H9 (cell line): ENCODE measurements at regions not wholly inside any gene's neighbourhood (a gene's known extent, or its start where the extent isn't known, plus 50 kb on each side); places are given as distances from the start of the nearest gene placed in this dataset.
A peak's percentile ranks its signal among the peaks of the same experiment; 100 is the strongest.
"Not testable (repeated sequence)": the region's sequence is repeated elsewhere in the genome, so short reads cannot be mapped to it uniquely, and the experiment has no call there.

Experiments used
- DNase-seq: peaks from one replicate; pipeline ENCODE4 v3.0.0-alpha.2; 2017
- H2AFZ ChIP-seq: one replicate; pipeline ENCODE4 v1.6.1; 2013; ENCODE audit warnings: mild to moderate bottlenecking, low read length, control low read depth, moderate library complexity
- H2AK5ac ChIP-seq: 2 replicates; pipeline ENCODE4 v1.6.1; 2013; ENCODE audit warnings: low read length, control low read depth, mixed read lengths; ENCODE audit not compliant: insufficient read length
- H2BK120ac ChIP-seq: one replicate; pipeline ENCODE4 v1.6.1; 2013; ENCODE audit warnings: low read depth, mild to moderate bottlenecking, low read length, control low read depth, inconsistent platforms; ENCODE audit not compliant: poor library complexity, severe bottlenecking
- H2BK12ac ChIP-seq: 2 replicates; pipeline ENCODE4 v1.6.1; 2013; ENCODE audit warnings: low read length, control low read depth, mixed read lengths, low read depth; ENCODE audit not compliant: insufficient read length
- H2BK15ac ChIP-seq: 2 replicates; pipeline ENCODE4 v1.6.1; 2013; ENCODE audit warnings: low read depth, low read length, control low read depth
- H2BK20ac ChIP-seq: one replicate; pipeline ENCODE4 v1.6.1; 2013; ENCODE audit warnings: low read depth, mild to moderate bottlenecking, low read length, control low read depth, inconsistent platforms; ENCODE audit not compliant: poor library complexity, severe bottlenecking
- H2BK5ac ChIP-seq: 2 replicates; pipeline ENCODE4 v1.6.1; 2013; ENCODE audit warnings: low read length, control low read depth, mixed read lengths; ENCODE audit not compliant: insufficient read length
- H3K14ac ChIP-seq: 2 replicates; pipeline ENCODE4 v1.6.1; 2013; ENCODE audit warnings: low read length, control low read depth; ENCODE audit not compliant: insufficient read depth
- H3K18ac ChIP-seq: 2 replicates; pipeline ENCODE4 v1.6.1; 2013; ENCODE audit warnings: low read depth, mild to moderate bottlenecking, mixed read lengths, low read length, control low read depth; ENCODE audit not compliant: insufficient read length
- H3K23ac ChIP-seq: 2 replicates; pipeline ENCODE4 v1.6.1; 2013; ENCODE audit warnings: low read length, control low read depth, mixed read lengths, low read depth; ENCODE audit not compliant: insufficient read length
- H3K23me2 ChIP-seq: 2 replicates; pipeline ENCODE4 v1.6.1; 2013; ENCODE audit warnings: low read depth, mild to moderate bottlenecking, mixed read lengths, low read length, control low read depth; ENCODE audit not compliant: insufficient read length, poor library complexity, severe bottlenecking
- H3K27ac ChIP-seq: 2 replicates; pipeline ENCODE4 v1.5.1; 2013; ENCODE audit warnings: low read length, control low read depth, mixed read lengths, low read depth; ENCODE audit not compliant: insufficient read length
- H3K27me3 ChIP-seq: 2 replicates; pipeline ENCODE4 v1.6.1; 2013; ENCODE audit warnings: low read length, control low read depth, inconsistent platforms; ENCODE audit not compliant: insufficient read depth
- H3K4ac ChIP-seq: 2 replicates; pipeline ENCODE4 v1.6.1; 2013; ENCODE audit warnings: low read depth, mild to moderate bottlenecking, control low read depth, inconsistent platforms, low read length, moderate library complexity
- H3K4me1 ChIP-seq: 2 replicates; pipeline ENCODE4 v1.6.1; 2013; ENCODE audit warnings: low read length, control low read depth, inconsistent platforms; ENCODE audit not compliant: insufficient read depth
- H3K4me2 ChIP-seq: 2 replicates; pipeline ENCODE4 v1.6.1; 2013; ENCODE audit warnings: low read length, control low read depth, mixed read lengths; ENCODE audit not compliant: insufficient read length, insufficient read depth
- H3K56ac ChIP-seq: 2 replicates; pipeline ENCODE4 v1.6.1; 2013; ENCODE audit warnings: low read depth, mild to moderate bottlenecking, mixed read lengths, low read length, control low read depth; ENCODE audit not compliant: insufficient read length
- H3K79me1 ChIP-seq: 2 replicates; pipeline ENCODE4 v1.6.1; 2013; ENCODE audit warnings: low read depth, mild to moderate bottlenecking, moderate library complexity, low read length, control low read depth, inconsistent platforms; ENCODE audit not compliant: insufficient read depth, poor library complexity, severe bottlenecking
- H3K79me2 ChIP-seq: 2 replicates; pipeline ENCODE4 v1.6.1; 2013; ENCODE audit warnings: low read length, control low read depth, inconsistent platforms; ENCODE audit not compliant: insufficient read depth
- H3K9ac ChIP-seq: 2 replicates; pipeline ENCODE4 v1.6.1; 2013; ENCODE audit warnings: low read length, control low read depth, mixed read lengths; ENCODE audit not compliant: insufficient read length; ENCODE audit errors: extremely low read depth
- H3K9me3 ChIP-seq: one replicate; pipeline ENCODE4 v1.6.1; 2013; ENCODE audit warnings: low read depth, low read length, inconsistent platforms; ENCODE audit not compliant: control insufficient read depth
- H3T11ph ChIP-seq: one replicate; pipeline ENCODE4 v1.6.1; 2013; ENCODE audit warnings: mild to moderate bottlenecking, low read length, control low read depth, inconsistent platforms
- H4K20me1 ChIP-seq: one replicate; pipeline ENCODE4 v1.6.1; 2013; ENCODE audit not compliant: control insufficient read depth, insufficient read length, insufficient read depth
- H4K5ac ChIP-seq: 2 replicates; pipeline ENCODE4 v1.6.1; 2013; ENCODE audit warnings: low read depth, mild to moderate bottlenecking, mixed read lengths, low read length, control low read depth; ENCODE audit not compliant: insufficient read length
- H4K8ac ChIP-seq: replicated peaks from 2 replicates; pipeline ENCODE4 v1.6.1; 2013; ENCODE audit warnings: low read length, control low read depth, mixed read lengths, low read depth; ENCODE audit not compliant: insufficient read length
- H4K91ac ChIP-seq: 2 replicates; pipeline ENCODE4 v1.6.1; 2013; ENCODE audit warnings: low read depth, mild to moderate bottlenecking, moderate library complexity, mixed read lengths, low read length, control low read depth; ENCODE audit not compliant: insufficient read length
- H3K27ac Mint-ChIP-seq, 3 experiments: 2 replicates in 2 of 3; 3 replicates in 1 of 3; pipeline ENCODE4 v1.8.0; 2020 to 2021; ENCODE audit warnings: mixed read lengths in 3 of 3, mild to moderate bottlenecking in 1 of 3, moderate library complexity in 1 of 3
- H3K27me3 Mint-ChIP-seq: 2 replicates; pipeline ENCODE4 v1.8.0; 2021; ENCODE audit warnings: low read depth, mild to moderate bottlenecking, moderate library complexity, mixed read lengths
- H3K36me3 Mint-ChIP-seq, 3 experiments: 2 replicates in 2 of 3; 3 replicates in 1 of 3; pipeline ENCODE4 v1.8.0; 2020 to 2021; ENCODE audit warnings: low read depth in 3 of 3, mixed read lengths in 3 of 3; ENCODE audit not compliant: insufficient read depth in 1 of 3
- H3K4me1 Mint-ChIP-seq, 2 experiments: 2 replicates each; pipeline ENCODE4 v1.8.0; 2020; ENCODE audit warnings: mixed read lengths in 2 of 2
- H3K4me3 Mint-ChIP-seq, 2 experiments: 2 replicates in 1 of 2; 3 replicates in 1 of 2; pipeline ENCODE4 v1.8.0; 2020 to 2021; ENCODE audit warnings: mild to moderate bottlenecking in 2 of 2, mixed read lengths in 2 of 2, moderate library complexity in 1 of 2
- H3K9me3 Mint-ChIP-seq, 2 experiments: 2 replicates in 1 of 2; 3 replicates in 1 of 2; pipeline ENCODE4 v1.8.0; 2020; ENCODE audit warnings: mild to moderate bottlenecking in 2 of 2, mixed read lengths in 2 of 2, moderate library complexity in 1 of 2
- CTCF ChIP-seq: fragments of 200-600 bp; sonication (generic); conservative IDR thresholded peaks from 3 replicates; pipeline ENCODE4 v1.8.0; 2021; ENCODE audit warnings: antibody characterized with exemption, mild to moderate bottlenecking
- WGBS: extraction: QIAGEN DNeasy Blood & Tissue Kit; methylation state at CpG from one replicate; pipeline ENCODE4 v1.1.7; 2013; ENCODE audit warnings: missing lambda C conversion rate, low lambda C conversion rate, mixed read lengths; ENCODE audit not compliant: insufficient read length; ENCODE audit errors: extremely low coverage; 5-methylcytosine and 5-hydroxymethylcytosine counted together

DNA sequence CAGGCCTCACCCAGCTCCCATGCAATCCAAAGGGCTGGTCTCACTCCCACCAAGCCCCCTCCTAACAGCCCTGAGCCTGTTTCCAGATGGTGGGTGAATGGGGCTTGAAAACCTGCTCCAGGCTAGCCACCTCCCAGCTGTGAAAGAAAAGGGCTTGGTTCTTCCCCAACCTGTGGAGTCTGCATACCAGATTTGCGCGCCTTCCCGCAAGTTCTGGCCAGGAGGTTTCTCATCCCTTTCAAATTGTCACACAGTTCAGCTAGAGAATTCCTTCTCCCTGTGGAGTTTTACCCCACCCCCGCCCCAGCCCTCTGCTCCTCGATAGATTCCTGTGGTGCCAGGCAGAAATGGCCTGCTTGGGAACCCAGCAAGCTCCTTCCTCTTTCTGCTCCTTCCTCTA lies 734.6 kb upstream of the FAT3 start:
- Histone ChIP-seq H3K23ac (no peak overlapping the region), H2BK20ac (no peak overlapping the region), H3K27me3 (no peaks in the 10 kb centered on the region), H3K18ac (no peak overlapping the region), H3K4ac (no peak overlapping the region), H3K14ac (no peak overlapping the region), H3T11ph (no peak overlapping the region), H3K4me2 (peak overlapping the region; percentile 8), H4K91ac (no peak overlapping the region), H3K27ac (no peak overlapping the region), H3K4me1 (no peaks in the 10 kb centered on the region), H2AK5ac (no peak overlapping the region), H2BK120ac (no peak overlapping the region), H3K79me1 (no peaks in the 10 kb centered on the region), H3K9me3 (no peaks in the 10 kb centered on the region), H3K79me2 (no peaks in the 10 kb centered on the region), H4K8ac (no peak overlapping the region), H2BK12ac (no peak overlapping the region), H3K56ac (no peak overlapping the region), H2BK5ac (no peak overlapping the region), H4K5ac (no peak overlapping the region), H2AFZ (peak overlapping the region; percentile 36), H3K23me2 (no peaks in the 10 kb centered on the region), H4K20me1 (no peaks in the 10 kb centered on the region), H2BK15ac (no peak overlapping the region), H3K9ac (no peak overlapping the region)
- Mint-ChIP-seq H3K27ac (peak overlapping the region; percentile 81 to 95 (median 88); a peak in 6 of 7 replicates), H3K4me1 (peaks cover 14 to 16% of the 10 kb centered on the region in 2 experiments), H3K36me3 (peaks cover 10 to 35% (median 21%) of the 10 kb centered on the region in 3 experiments), H3K9me3 (peaks cover 24 to 41% of the 10 kb centered on the region in 2 experiments), H3K27me3 (no peaks in the 10 kb centered on the region; the same call in 1 of the 2 replicates), H3K4me3 (no peak overlapping the region)
- WGBS: no CpG with 5 or more reads among the region's 5 CpGs
- peak; percentile 49 for DNase-seq
- TF ChIP-seq CTCF: no peak

DNA sequence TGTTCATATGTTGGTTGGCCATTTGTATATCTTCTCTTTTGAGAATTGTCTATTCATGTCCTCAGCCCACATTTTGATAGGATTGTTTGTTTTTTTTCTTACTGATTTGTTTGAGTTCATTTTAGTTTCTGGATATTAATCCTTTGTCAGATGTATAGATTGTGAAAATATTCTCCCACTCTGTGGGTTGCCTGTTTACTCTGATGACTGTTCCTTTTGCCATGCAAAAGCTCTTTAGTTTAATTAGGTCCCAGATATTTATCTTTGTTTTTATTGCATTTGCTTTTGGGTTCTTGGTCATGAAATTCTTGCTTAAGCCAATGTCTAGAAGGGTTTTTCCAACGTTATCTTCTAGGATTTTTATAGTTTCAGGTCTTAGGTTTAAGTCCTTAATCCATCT lies 740.7 kb upstream of the FAT3 start:
- H2AFZ ChIP-seq, H3T11ph ChIP-seq, H3K79me2 ChIP-seq, H4K20me1 ChIP-seq, H4K8ac ChIP-seq, H2AK5ac ChIP-seq, H3K79me1 ChIP-seq, H3K4me3 Mint-ChIP-seq, H3K23ac ChIP-seq, H4K91ac ChIP-seq, H3K4me1 Mint-ChIP-seq, H3K27ac ChIP-seq, H2BK120ac ChIP-seq, H2BK20ac ChIP-seq, H3K18ac ChIP-seq, H3K4me1 ChIP-seq, H2BK15ac ChIP-seq, DNase-seq, H3K23me2 ChIP-seq, H4K5ac ChIP-seq, H3K56ac ChIP-seq, H3K27me3 Mint-ChIP-seq, H3K4ac ChIP-seq, H3K27me3 ChIP-seq, H3K27ac Mint-ChIP-seq, H2BK5ac ChIP-seq, H3K4me2 ChIP-seq, H3K14ac ChIP-seq, H3K9ac ChIP-seq, H2BK12ac ChIP-seq, H3K9me3 ChIP-seq: not testable (repeated sequence)
- H3K9me3 Mint-ChIP-seq: peaks cover 22 to 38% of the 10 kb centered on the region in 2 experiments
- peaks cover 10 to 25% (median 16%) of the 10 kb centered on the region in 3 experiments for H3K36me3 Mint-ChIP-seq
- no CpG with 5 or more reads among the region's 1 CpG for WGBS
